HG02678 (cell line): ENCODE measurements at regions not wholly inside any gene's neighbourhood (a gene's known extent, or its start where the extent isn't known, plus 50 kb on each side); places are given as distances from the start of the nearest gene placed in this dataset.

ENCODE experiments used
- ATAC-seq: cut with Tn5 transposase; IDR thresholded peaks from one replicate; pipeline ENCODE4 v1.9.1; 2021; ENCODE audit warnings: mild to moderate bottlenecking, moderate library complexity; ENCODE audit not compliant: unreplicated experiment

- ATAC-seq, result no peak
These were observed 111.1 kb downstream of the SPTSSA start for GRCh38 chr14:34350903-34351302.

- no peak for ATAC-seq
These were observed 113.4 kb downstream of the SPTSSA start for GRCh38 chr14:34348592-34348991.

- peak; percentile 75 for ATAC-seq
These were observed 114.4 kb downstream of the SPTSSA start for GRCh38 chr14:34347683-34348082.

- ATAC-seq, result no peak
These were observed 116.1 kb downstream of the SPTSSA start for GRCh38 chr14:34345718-34346465.

- ATAC-seq, result no peak
These were observed 117.7 kb downstream of the SPTSSA start for GRCh38 chr14:34344318-34344717.

GRCh38 chr14:34340025-34340625 lies 121.9 kb downstream of the SPTSSA start:
- ATAC-seq, result no peak

- no peak for ATAC-seq
These were observed 124.0 kb downstream of the SPTSSA start for GRCh38 chr14:34338056-34338455.

GRCh38 chr14:34336501-34336900 lies 125.5 kb downstream of the SPTSSA start:
- no peak for ATAC-seq

- no peak for ATAC-seq
These were observed 126.1 kb downstream of the SPTSSA start for GRCh38 chr14:34335968-34336367.

GRCh38 chr14:34334329-34334728 lies 127.7 kb downstream of the SPTSSA start:
- no peak for ATAC-seq

- ATAC-seq, result peak; percentile 82
These were observed 130.1 kb downstream of the SPTSSA start for GRCh38 chr14:34331728-34332623.

GRCh38 chr14:34330846-34331245 lies 131.2 kb downstream of the SPTSSA start:
- no peak for ATAC-seq

- ATAC-seq, result no peak
These were observed 132.7 kb downstream of the SPTSSA start for GRCh38 chr14:34329301-34329700.

GRCh38 chr14:34328178-34328577 lies 133.9 kb downstream of the SPTSSA start:
- ATAC-seq, result no peak

- no peak for ATAC-seq
These were observed 136.5 kb downstream of the SPTSSA start for GRCh38 chr14:34325493-34325892.

GRCh38 chr14:34324363-34324795 lies 137.7 kb downstream of the SPTSSA start:
- no peak for ATAC-seq

GRCh38 chr14:34322940-34323418 lies 139.1 kb downstream of the SPTSSA start:
- ATAC-seq, result peak; percentile 77

GRCh38 chr14:34319140-34319539 lies 142.9 kb downstream of the SPTSSA start:
- no peak for ATAC-seq

- ATAC-seq, result no peak
These were observed 144.0 kb downstream of the SPTSSA start for GRCh38 chr14:34318014-34318413.

GRCh38 chr14:34310724-34311123 lies 151.3 kb downstream of the SPTSSA start:
- no peak for ATAC-seq

GRCh38 chr14:34303811-34304210 lies 158.2 kb downstream of the SPTSSA start:
- ATAC-seq, result no peak
